ENCODE measurements at regions not wholly inside any gene's neighbourhood (a gene's known extent, or its start where the extent isn't known, plus 50 kb on each side); places are given as distances from the start of the nearest gene placed in this dataset.

- Histone ChIP-seq H3K4me3 (no peak overlapping the region), H3K27ac (no peak overlapping the region), H3K36me3 (no peaks in the 10 kb centered on the region), H3K4me1 (no peaks in the 10 kb centered on the region), H3K9me3 (no peaks in the 10 kb centered on the region), H3K27me3 (no peaks in the 10 kb centered on the region)
- intact Hi-C loops (cut with DNase I; ENCODE audit: low total_unique reads), result no loop called here
- DNase-seq, result no peak
- TF ChIP-seq CTCF (IDR thresholded peaks at IDR 0.05) (no peak), POLR2A (IDR thresholded peaks at IDR 0.05) (no peak)
Observed at GRCh38 chr15:37581866-37582532, 352.4 kb upstream of the TMCO5A start.

- H3K27ac ChIP-seq, result no peak overlapping the region
- H3K4me1 ChIP-seq, result no peaks in the 10 kb centered on the region
- no peak for DNase-seq
- TF ChIP-seq CTCF (IDR thresholded peaks at IDR 0.05), result no peak
- no peak for TF ChIP-seq POLR2A (IDR thresholded peaks at IDR 0.05)
- H3K4me3 ChIP-seq, result no peak overlapping the region
- intact Hi-C loops (cut with DNase I; ENCODE audit: low total_unique reads), result no loop called here
- H3K36me3 ChIP-seq, result no peaks in the 10 kb centered on the region
- no peaks in the 10 kb centered on the region for H3K9me3 ChIP-seq
- no peaks in the 10 kb centered on the region for H3K27me3 ChIP-seq
Observed at GRCh38 chr15:37582852-37583251, 351.6 kb upstream of the TMCO5A start.

GRCh38 chr15:37586011-37586583 is 348.3 kb upstream of the TMCO5A start:
- no peak overlapping the region for H3K4me3 ChIP-seq

GRCh38 chr15:37586976-37587375 is 347.5 kb upstream of the TMCO5A start:
- H3K4me3 ChIP-seq, result no peak overlapping the region
- TF ChIP-seq POLR2A (IDR thresholded peaks at IDR 0.05) (no peak), CTCF (IDR thresholded peaks at IDR 0.05) (no peak)
- H3K4me1 ChIP-seq, result no peaks in the 10 kb centered on the region
- no peak for DNase-seq
- no peaks in the 10 kb centered on the region for H3K36me3 ChIP-seq
- no peaks in the 10 kb centered on the region for H3K9me3 ChIP-seq
- intact Hi-C loops (cut with DNase I; ENCODE audit: low total_unique reads), result no loop called here
- peaks cover 0 to 3% of the 10 kb centered on the region in 2 donors for H3K27me3 ChIP-seq
- H3K27ac ChIP-seq, result no peak overlapping the region

More at GRCh38 chr15:37586011-37586583, 348.3 kb upstream of the TMCO5A start:
- intact Hi-C loops (cut with DNase I; ENCODE audit: low total_unique reads), result no loop called here
- H3K9me3 ChIP-seq, result no peaks in the 10 kb centered on the region
- no peaks in the 10 kb centered on the region for H3K4me1 ChIP-seq
- H3K36me3 ChIP-seq, result no peaks in the 10 kb centered on the region
- no peak for DNase-seq
- TF ChIP-seq POLR2A (IDR thresholded peaks at IDR 0.05) (no peak), CTCF (IDR thresholded peaks at IDR 0.05) (no peak)
- no peak overlapping the region for H3K27ac ChIP-seq
- H3K27me3 ChIP-seq, result peaks cover 0 to 3% of the 10 kb centered on the region in 2 donors

GRCh38 chr15:37594417-37594816 is 340.0 kb upstream of the TMCO5A start:
- intact Hi-C loops (cut with DNase I; ENCODE audit: low total_unique reads), result no loop called here
- no peaks in the 10 kb centered on the region for H3K4me1 ChIP-seq
- no peak for TF ChIP-seq CTCF (IDR thresholded peaks at IDR 0.05)
- no peak for TF ChIP-seq POLR2A (IDR thresholded peaks at IDR 0.05)
- DNase-seq, result no peak
- H3K36me3 ChIP-seq, result no peaks in the 10 kb centered on the region
- no peaks in the 10 kb centered on the region for H3K9me3 ChIP-seq
- H3K27me3 ChIP-seq, result no peaks in the 10 kb centered on the region
- H3K4me3 ChIP-seq, result no peak overlapping the region
- no peak overlapping the region for H3K27ac ChIP-seq
